GM21360 (cell line): ENCODE measurements at regions not wholly inside any gene's neighbourhood (a gene's known extent, or its start where the extent isn't known, plus 50 kb on each side); places are given as distances from the start of the nearest gene placed in this dataset.
"Not testable (repeated sequence)": the region's sequence is repeated elsewhere in the genome, so short reads cannot be mapped to it uniquely, and the experiment has no call there.

Experiments used
- ATAC-seq: cut with Tn5 transposase; IDR thresholded peaks from one replicate; pipeline ENCODE4 v1.9.1; 2021; ENCODE audit warnings: mild to moderate bottlenecking, moderate library complexity; ENCODE audit not compliant: unreplicated experiment

GRCh38 chrX:13518126-13518525 is 51.3 kb upstream of the EGFL6 start:
- ATAC-seq, result no peak

GRCh38 chrX:13515211-13515930 is 54.0 kb upstream of the EGFL6 start:
- no peak for ATAC-seq

GRCh38 chrX:13511944-13512330 is 57.5 kb upstream of the EGFL6 start:
- ATAC-seq, result no peak

- ATAC-seq, result no peak
Observed at GRCh38 chrX:13511241-13511943, 58.0 kb upstream of the EGFL6 start.

GRCh38 chrX:13507893-13508292 is 61.5 kb upstream of the EGFL6 start:
- ATAC-seq, result no peak

- ATAC-seq, result no peak
Observed at GRCh38 chrX:13506574-13506973, 62.8 kb upstream of the EGFL6 start.

GRCh38 chrX:13502590-13502989 is 66.8 kb upstream of the EGFL6 start:
- no peak for ATAC-seq

- no peak for ATAC-seq
Observed at GRCh38 chrX:13499736-13500135, 69.7 kb upstream of the EGFL6 start.

- ATAC-seq, result no peak
Observed at GRCh38 chrX:13498238-13498637, 71.2 kb upstream of the EGFL6 start.

- ATAC-seq, result no peak
Observed at GRCh38 chrX:13495232-13495631, 74.2 kb upstream of the EGFL6 start.

GRCh38 chrX:13494562-13494961 is 74.8 kb upstream of the EGFL6 start:
- ATAC-seq, result no peak

GRCh38 chrX:13493659-13494058 is 75.7 kb upstream of the EGFL6 start:
- ATAC-seq, result no peak

- ATAC-seq, result no peak
Observed at GRCh38 chrX:13492286-13492685, 77.1 kb upstream of the EGFL6 start.

- no peak for ATAC-seq
Observed at GRCh38 chrX:13491061-13491460, 78.3 kb upstream of the EGFL6 start.

- no peak for ATAC-seq
Observed at GRCh38 chrX:13489454-13489853, 79.9 kb upstream of the EGFL6 start.

- no peak for ATAC-seq
Observed at GRCh38 chrX:13487731-13488505, 81.5 kb upstream of the EGFL6 start.

GRCh38 chrX:13485167-13485566 is 84.2 kb upstream of the EGFL6 start:
- no peak for ATAC-seq

- no peak for ATAC-seq
Observed at GRCh38 chrX:13483773-13484172, 85.6 kb upstream of the EGFL6 start.

- ATAC-seq, result no peak
Observed at GRCh38 chrX:13482746-13483541, 86.5 kb upstream of the EGFL6 start.

GRCh38 chrX:13480780-13481179 is 88.6 kb upstream of the EGFL6 start:
- not testable (repeated sequence) for ATAC-seq

GRCh38 chrX:13479452-13479813 is 90.0 kb upstream of the EGFL6 start:
- ATAC-seq, result no peak
